Neural progenitor cell (in vitro differentiated cells): ENCODE measurements at regions not wholly inside any gene's neighbourhood (a gene's known extent, or its start where the extent isn't known, plus 50 kb on each side); places are given as distances from the start of the nearest gene placed in this dataset.

Experiments
- CTCF ChIP-seq: fragments of 200-600 bp; sonication (generic); IDR thresholded peaks from 2 replicates; pipeline ENCODE4 v1.5.1; 2017; ENCODE audit warnings: antibody characterized with exemption, mild to moderate bottlenecking
- EZH2 ChIP-seq: fragments of 200-600 bp; sonication (generic); IDR thresholded peaks from 2 replicates; pipeline ENCODE4 v1.6.1; 2017; ENCODE audit warnings: antibody characterized with exemption, mild to moderate bottlenecking, moderate library complexity
- EZH2phosphoT487 ChIP-seq: fragments of 200-600 bp; sonication (generic); IDR thresholded peaks from 2 replicates; pipeline ENCODE4 v1.6.1; 2017; ENCODE audit warnings: antibody characterized with exemption

- TF ChIP-seq EZH2phosphoT487 (no peak), CTCF (no peak), EZH2 (no peak)
Observed at GRCh38 chr18:72935744-72936143, 68.0 kb upstream of the NETO1 start.
